ENCODE measurements at regions not wholly inside any gene's neighbourhood (a gene's known extent, or its start where the extent isn't known, plus 50 kb on each side); places are given as distances from the start of the nearest gene placed in this dataset.

- no peak for DNase-seq (ENCODE audit: low spot score)
Observed at GRCh38 chr19:46944918-46945628, 74.6 kb upstream of the NPAS1 start.

GRCh38 chr19:46945694-46946489 is 73.7 kb upstream of the NPAS1 start:
- DNase-seq (ENCODE audit: low spot score) = no peak

GRCh38 chr19:46946611-46947238 is 72.9 kb upstream of the NPAS1 start:
- no peak for DNase-seq (ENCODE audit: low spot score)

- DNase-seq (ENCODE audit: low spot score) = no peak
Observed at GRCh38 chr19:46947866-46948265, 71.8 kb upstream of the NPAS1 start.

- no peak for DNase-seq (ENCODE audit: low spot score)
Observed at GRCh38 chr19:46950526-46951170, 69.0 kb upstream of the NPAS1 start.

- DNase-seq (ENCODE audit: low spot score) = peak; percentile 43
Observed at GRCh38 chr19:46951171-46951986, 68.3 kb upstream of the NPAS1 start.

GRCh38 chr19:46952874-46953273 is 66.8 kb upstream of the NPAS1 start:
- no peak for DNase-seq (ENCODE audit: low spot score)

- DNase-seq (ENCODE audit: low spot score) = no peak
Observed at GRCh38 chr19:46953955-46954501, 65.6 kb upstream of the NPAS1 start.

- no peak for DNase-seq (ENCODE audit: low spot score)
Observed at GRCh38 chr19:46954502-46954992, 65.1 kb upstream of the NPAS1 start.

- no peak for DNase-seq (ENCODE audit: low spot score)
Observed at GRCh38 chr19:46954993-46955812, 64.4 kb upstream of the NPAS1 start.

GRCh38 chr19:46955813-46956371 is 63.7 kb upstream of the NPAS1 start:
- DNase-seq (ENCODE audit: low spot score) = no peak

GRCh38 chr19:46958532-46958931 is 61.1 kb upstream of the NPAS1 start:
- DNase-seq (ENCODE audit: low spot score) = no peak

- no peak for DNase-seq (ENCODE audit: low spot score)
Observed at GRCh38 chr19:46959894-46960556, 59.6 kb upstream of the NPAS1 start.

GRCh38 chr19:46962030-46962570 is 57.5 kb upstream of the NPAS1 start:
- DNase-seq (ENCODE audit: low spot score) = no peak

GRCh38 chr19:46963093-46963734 is 56.4 kb upstream of the NPAS1 start:
- no peak for DNase-seq (ENCODE audit: low spot score)

GRCh38 chr19:46967578-46968032 is 52.0 kb upstream of the NPAS1 start:
- no peak for DNase-seq (ENCODE audit: low spot score)

All from HuH-7.5 (cell line).